Panc1 (cell line): ENCODE measurements at regions not wholly inside any gene's neighbourhood (a gene's known extent, or its start where the extent isn't known, plus 50 kb on each side); places are given as distances from the start of the nearest gene placed in this dataset.
"Not testable (repeated sequence)": the region's sequence is repeated elsewhere in the genome, so short reads cannot be mapped to it uniquely, and the experiment has no call there.

Experiments used
- ATAC-seq: fragments of 200-7000 bp; cut with Tn5 transposase; 2 replicates; pipeline ENCODE4 v1.9.1; 2020; ENCODE audit warnings: mild to moderate bottlenecking, moderate library complexity
- BruUV-seq: library from RNA; stranded (reverse); fragments of 400-500 nt; replicated peaks from 2 replicates; lab custom pipeline; 2021; lab: Mats Ljungman, UMichigan
- CTCF ChIA-PET: fragments of 300-600 bp; sonication (Branson Sonifier 250); formaldehyde crosslinking; loops from one replicate; lab custom pipeline; 2022; ENCODE audit warnings: antibody characterized with exemption; lab: Charles Lee
- POLR2A ChIA-PET: fragments of 300-600 bp; sonication (Branson Sonifier 250); formaldehyde crosslinking; loops from one replicate; lab custom pipeline; 2022; ENCODE audit warnings: antibody characterized with exemption; lab: Charles Lee
- DNase-seq: peaks from one replicate; pipeline ENCODE4 v3.0.0-alpha.2; 2010; ENCODE audit warnings: low read depth, low spot score
- H3K27ac ChIP-seq: 2 replicates; pipeline ENCODE4 v1.5.1; 2011; ENCODE audit warnings: mild to moderate bottlenecking, low read length, inconsistent platforms
- H3K27me3 ChIP-seq: fragments of 200-500 bp; sonication (Bioruptor generic); 2 replicates; pipeline ENCODE4 v1.6.0; 2014; ENCODE audit warnings: low read length, inconsistent platforms; ENCODE audit not compliant: control insufficient read depth, insufficient read depth
- H3K36me3 ChIP-seq: fragments of 200-500 bp; sonication (Bioruptor generic); 2 replicates; pipeline ENCODE4 v1.5.1; 2014; ENCODE audit warnings: inconsistent platforms, mild to moderate bottlenecking, low read length, moderate library complexity; ENCODE audit not compliant: control insufficient read depth, insufficient read depth
- H3K4me1 ChIP-seq: 2 replicates; pipeline ENCODE4 v1.5.1; 2011; ENCODE audit warnings: inconsistent platforms, mild to moderate bottlenecking, low read length, moderate library complexity; ENCODE audit not compliant: control insufficient read depth, insufficient read depth
- H3K4me3 ChIP-seq, 2 experiments: 2 replicates each; pipeline ENCODE4 v1.5.1; 2011 to 2012; ENCODE audit warnings: low read depth in 2 of 2, low read length in 2 of 2, mild to moderate bottlenecking in 2 of 2, inconsistent platforms in 1 of 2, moderate library complexity in 1 of 2
- H3K9me3 ChIP-seq: fragments of 200-500 bp; sonication (Bioruptor generic); 2 replicates; pipeline ENCODE4 v1.5.1; 2014; ENCODE audit warnings: low read depth, mild to moderate bottlenecking, inconsistent platforms, low read length, moderate library complexity; ENCODE audit not compliant: control insufficient read depth, insufficient read depth
- CTCF ChIP-seq: fragments of 450-650 bp; IDR thresholded peaks from 2 replicates; pipeline ENCODE4 v1.5.1; 2017; ENCODE audit warnings: mild to moderate bottlenecking
- POLR2AphosphoS5 ChIP-seq: IDR thresholded peaks from 2 replicates; pipeline ENCODE4 v1.6.1; 2012; ENCODE audit warnings: mild to moderate bottlenecking, low read depth, low read length, moderate library complexity
- REST ChIP-seq, 2 experiments: IDR thresholded peaks; 2 replicates each; pipeline ENCODE4 v1.6.1; 2011 to 2012; ENCODE audit warnings: low read depth in 2 of 2, control low read depth in 1 of 2, low read length in 1 of 2, mild to moderate bottlenecking in 1 of 2, moderate library complexity in 1 of 2; ENCODE audit not compliant: insufficient read depth in 1 of 2
- SIN3A ChIP-seq: IDR thresholded peaks from 2 replicates; pipeline ENCODE4 v1.6.1; 2012; ENCODE audit warnings: low read depth, mild to moderate bottlenecking, low read length, moderate library complexity, borderline replicate concordance; ENCODE audit not compliant: insufficient read depth
- TCF7L2 ChIP-seq: IDR thresholded peaks from 2 replicates; pipeline ENCODE4 v1.6.1; 2011; ENCODE audit warnings: mild to moderate bottlenecking, low read depth, low read length, inconsistent platforms
- in situ Hi-C: cut with HindIII; loops from 2 replicates; pipeline ENCODE4 v1.10.0; 2016; ENCODE audit warnings: low sequenced_read_pairs, low pct_unique_long_range_greater_than_20kb
- intact Hi-C: fragments of 100-400 bp; cut with micrococcal nuclease; formaldehyde crosslinking; loops from one replicate; pipeline ENCODE4 v1.10.0; 2022; ENCODE audit not compliant: unreplicated experiment

GRCh38 chr5:23951261-23951928 lies 444.0 kb downstream of the PRDM9 start:
- CTCF ChIA-PET, BruUV-seq, H3K36me3 ChIP-seq, in situ Hi-C loops, intact Hi-C loops, DNase-seq, H3K27ac ChIP-seq, ATAC-seq, H3K27me3 ChIP-seq, H3K9me3 ChIP-seq, H3K4me3 ChIP-seq, POLR2A ChIA-PET, H3K4me1 ChIP-seq: not testable (repeated sequence)

GRCh38 chr5:23963449-23963848 lies 456.0 kb downstream of the PRDM9 start:
- Histone ChIP-seq H3K36me3 (no peaks in the 10 kb centered on the region), H3K9me3 (no peaks in the 10 kb centered on the region), H3K27ac (no peak overlapping the region), H3K4me3 (no peak overlapping the region), H3K27me3 (no peaks in the 10 kb centered on the region), H3K4me1 (no peaks in the 10 kb centered on the region)
- no peak for TF ChIP-seq POLR2AphosphoS5
- TF ChIP-seq REST (IDR thresholded peaks at IDR 0.05; ENCODE audit: insufficient read depth in 1 of 2, low read depth in 2 of 2, low read length in 1 of 2) = no peak
- TF ChIP-seq CTCF = no peak
- TF ChIP-seq TCF7L2 = no peak
- no peak for TF ChIP-seq SIN3A
- in situ Hi-C loops (no loop called here), intact Hi-C loops (no loop called here)
- ATAC-seq = no peak
- CTCF ChIA-PET = no interaction called here
- no peak for DNase-seq
- no TSS peak for BruUV-seq
- POLR2A ChIA-PET = no interaction called here

GRCh38 chr5:23977365-23977764 lies 470.0 kb downstream of the PRDM9 start:
- CTCF ChIA-PET = no interaction called here
- no TSS peak for BruUV-seq
- Histone ChIP-seq H3K4me1 (no peaks in the 10 kb centered on the region), H3K4me3 (no peak overlapping the region), H3K36me3 (no peaks in the 10 kb centered on the region), H3K27me3 (no peaks in the 10 kb centered on the region), H3K27ac (no peak overlapping the region), H3K9me3 (peaks cover 7% of the 10 kb centered on the region; the same call in 1 of the 2 replicates)
- intact Hi-C loops (no loop called here), in situ Hi-C loops (no loop called here)
- TF ChIP-seq SIN3A (no peak), TCF7L2 (no peak), CTCF (no peak), POLR2AphosphoS5 (no peak), REST (IDR thresholded peaks at IDR 0.05; ENCODE audit: insufficient read depth in 1 of 2, low read depth in 2 of 2, low read length in 1 of 2) (no peak)
- DNase-seq = no peak
- POLR2A ChIA-PET = no interaction called here
- no peak for ATAC-seq
